Coronary artery (tissue), 2 donors: ENCODE measurements at regions not wholly inside any gene's neighbourhood (a gene's known extent, or its start where the extent isn't known, plus 50 kb on each side); places are given as distances from the start of the nearest gene placed in this dataset.

Experiments used
- DNase-seq: peaks from one replicate; pipeline ENCODE4 v3.0.0-alpha.2; 2017; ENCODE audit warnings: low spot score
- H3K27ac ChIP-seq, 2 donors: fragments of 200-600 bp; sonication (generic); one replicate each; pipeline ENCODE4 v1.5.1; 2016 to 2019
- H3K4me3 ChIP-seq: fragments of 200-600 bp; sonication (generic); 2 replicates; pipeline ENCODE4 v1.5.1; 2016; ENCODE audit warnings: mild to moderate bottlenecking, moderate library complexity
- CTCF ChIP-seq: fragments of 200-600 bp; sonication (generic); IDR thresholded peaks from one replicate; pipeline ENCODE4 v1.5.1; 2019; ENCODE audit warnings: antibody characterized with exemption

GRCh38 chr3:30225021-30225420 lies 381.4 kb upstream of the TGFBR2 start:
- TF ChIP-seq CTCF = no peak
- no peak overlapping the region for H3K27ac ChIP-seq
- DNase-seq = no peak
- H3K4me3 ChIP-seq = no peak overlapping the region

- peak overlapping the region; percentile 31 to 40 for H3K27ac ChIP-seq
- no peak for TF ChIP-seq CTCF
- H3K4me3 ChIP-seq = no peak overlapping the region
- no peak for DNase-seq
These were observed 379.7 kb upstream of the TGFBR2 start for GRCh38 chr3:30226601-30227151.

GRCh38 chr3:30227571-30228301 lies 378.7 kb upstream of the TGFBR2 start:
- DNase-seq = no peak
- peak overlapping the region; percentile 4 to 34 for H3K27ac ChIP-seq

GRCh38 chr3:30228302-30228631 lies 378.1 kb upstream of the TGFBR2 start:
- peak overlapping the region in 1 of 2 donors; percentile 37 for H3K27ac ChIP-seq
- no peak overlapping the region for H3K4me3 ChIP-seq
- no peak for TF ChIP-seq CTCF
- no peak for DNase-seq

More at GRCh38 chr3:30227571-30228301, 378.7 kb upstream of the TGFBR2 start:
- no peak for TF ChIP-seq CTCF
- no peak overlapping the region for H3K4me3 ChIP-seq

- no peak for DNase-seq
- no peak for TF ChIP-seq CTCF
- Histone ChIP-seq H3K4me3 (no peak overlapping the region), H3K27ac (peak overlapping the region in 1 of 2 donors; percentile 39)
These were observed 374.9 kb upstream of the TGFBR2 start for GRCh38 chr3:30231277-30232141.

- Histone ChIP-seq H3K27ac (peak overlapping the region in 1 of 2 donors; percentile 39), H3K4me3 (no peak overlapping the region)
- no peak for DNase-seq
- TF ChIP-seq CTCF = no peak
These were observed 374.3 kb upstream of the TGFBR2 start for GRCh38 chr3:30232142-30232541.
